ENCODE measurements at regions not wholly inside any gene's neighbourhood (a gene's known extent, or its start where the extent isn't known, plus 50 kb on each side); places are given as distances from the start of the nearest gene placed in this dataset.

DNA sequence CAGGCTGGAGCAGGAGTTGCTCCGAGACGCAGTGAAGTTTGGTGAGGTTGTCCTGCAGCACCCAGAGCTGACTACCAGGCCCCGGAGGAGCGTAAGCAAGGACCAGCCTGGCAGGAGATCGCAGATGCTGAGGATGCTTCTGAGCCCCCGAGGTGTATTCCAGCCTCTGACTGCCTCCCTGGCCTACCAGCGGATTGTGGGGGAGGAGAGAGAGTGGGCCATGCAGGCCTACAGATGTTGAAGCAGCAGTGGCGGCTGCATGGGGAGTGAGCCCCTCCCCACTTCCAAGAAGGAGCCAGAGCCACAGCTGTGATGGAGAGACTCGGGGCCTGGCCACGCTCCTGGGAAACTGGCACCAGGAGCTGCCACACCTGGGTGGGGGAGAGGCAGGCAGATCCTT, 302.5 kb upstream of the PROK2 start:
- H3K4me3 ChIP-seq (replicated peaks in 1 of 3; ENCODE audit: insufficient read depth in 1 of 3, low read depth in 1 of 3, low read length in 3 of 3) = no peak overlapping the region
- no peak overlapping the region for H3K27ac ChIP-seq (ENCODE audit: insufficient read depth, low read depth, low read length)
- no peak overlapping the region for H3K4me2 ChIP-seq (ENCODE audit: insufficient read depth, low read length)
- no peaks in the 10 kb centered on the region for H3K79me2 ChIP-seq (ENCODE audit: control insufficient read depth, insufficient read depth, low read length)
- H3K36me3 ChIP-seq (ENCODE audit: control insufficient read depth in 2 of 2, extremely low read depth in 1 of 2, insufficient read depth in 2 of 2, low read length in 2 of 2) = no peaks in the 10 kb centered on the region
- intact Hi-C loops (cut with micrococcal nuclease) = no loop called here
- dilution Hi-C loops (cut with MboI; ENCODE audit: extremely low pct_ligation_motif_present, low sequenced_read_pairs) = no loop called here
- FAIRE-seq (no peak), DNase-seq (ENCODE audit: low read depth, low spot score) (no peak)
- CTCF ChIA-PET = no interaction called here
- H2AFZ ChIP-seq (ENCODE audit: low read depth, low read length) = no peak overlapping the region
- POLR2A ChIA-PET = no interaction called here
- no TSS peak for BruUV-seq (replicated peaks)
- no peaks in the 10 kb centered on the region for H3K9me1 ChIP-seq (replicated peaks; ENCODE audit: control insufficient read depth, extremely low read depth, insufficient read depth, low read length)
- H3K9me3 ChIP-seq (replicated peaks; ENCODE audit: control insufficient read depth, insufficient read depth, low read length) = no peaks in the 10 kb centered on the region
- H3K27me3 ChIP-seq (ENCODE audit: control insufficient read depth in 2 of 2, insufficient read depth in 2 of 2, low read length in 2 of 2) = no peaks in the 10 kb centered on the region
- H4K20me1 ChIP-seq (replicated peaks; ENCODE audit: control insufficient read depth, extremely low read depth, insufficient read depth, low read length) = no peaks in the 10 kb centered on the region
- no peak overlapping the region for H3K9ac ChIP-seq (replicated peaks; ENCODE audit: extremely low read depth, insufficient read depth, low read length)
- no peaks in the 10 kb centered on the region for H3K4me1 ChIP-seq (ENCODE audit: control insufficient read depth, extremely low read depth, insufficient read depth, low read length)
- TF ChIP-seq JUN (IDR thresholded peaks at IDR 0.05; ENCODE audit: borderline replicate concordance, insufficient read depth, insufficient read length, low read depth) (no peak), POLR2A (IDR thresholded peaks at IDR 0.05; ENCODE audit: low read depth, low read length) (no peak), EZH2 (IDR thresholded peaks at IDR 0.05; ENCODE audit: borderline replicate concordance, low read depth, low read length, severe bottlenecking) (no peak), GATA2 (IDR thresholded peaks at IDR 0.05; ENCODE audit: insufficient read depth, insufficient read length, low read depth, low read length) (no peak), POLR2AphosphoS5 (IDR thresholded peaks at IDR 0.05; ENCODE audit: insufficient read depth, low read depth, low read length) (no peak), MYC (IDR thresholded peaks at IDR 0.05; ENCODE audit: low read depth, low read length) (no peak), FOS (IDR thresholded peaks at IDR 0.05; ENCODE audit: borderline replicate concordance, insufficient read depth, low read length) (no peak)
- TF ChIP-seq, protein P1, sequence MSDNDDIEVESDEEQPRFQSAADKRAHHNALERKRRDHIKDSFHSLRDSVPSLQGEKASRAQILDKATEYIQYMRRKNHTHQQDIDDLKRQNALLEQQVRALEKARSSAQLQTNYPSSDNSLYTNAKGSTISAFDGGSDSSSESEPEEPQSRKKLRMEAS (IDR thresholded peaks at IDR 0.05; ENCODE audit: insufficient read depth, insufficient read length) = no peak
- TF ChIP-seq, protein P2, sequence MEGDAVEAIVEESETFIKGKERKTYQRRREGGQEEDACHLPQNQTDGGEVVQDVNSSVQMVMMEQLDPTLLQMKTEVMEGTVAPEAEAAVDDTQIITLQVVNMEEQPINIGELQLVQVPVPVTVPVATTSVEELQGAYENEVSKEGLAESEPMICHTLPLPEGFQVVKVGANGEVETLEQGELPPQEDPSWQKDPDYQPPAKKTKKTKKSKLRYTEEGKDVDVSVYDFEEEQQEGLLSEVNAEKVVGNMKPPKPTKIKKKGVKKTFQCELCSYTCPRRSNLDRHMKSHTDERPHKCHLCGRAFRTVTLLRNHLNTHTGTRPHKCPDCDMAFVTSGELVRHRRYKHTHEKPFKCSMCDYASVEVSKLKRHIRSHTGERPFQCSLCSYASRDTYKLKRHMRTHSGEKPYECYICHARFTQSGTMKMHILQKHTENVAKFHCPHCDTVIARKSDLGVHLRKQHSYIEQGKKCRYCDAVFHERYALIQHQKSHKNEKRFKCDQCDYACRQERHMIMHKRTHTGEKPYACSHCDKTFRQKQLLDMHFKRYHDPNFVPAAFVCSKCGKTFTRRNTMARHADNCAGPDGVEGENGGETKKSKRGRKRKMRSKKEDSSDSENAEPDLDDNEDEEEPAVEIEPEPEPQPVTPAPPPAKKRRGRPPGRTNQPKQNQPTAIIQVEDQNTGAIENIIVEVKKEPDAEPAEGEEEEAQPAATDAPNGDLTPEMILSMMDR (IDR thresholded peaks at IDR 0.05; ENCODE audit: extremely low read depth in 1 of 2, insufficient read depth in 1 of 2, low read depth in 1 of 2, low read length in 2 of 2) = no peak

Measured in endothelial cell of umbilical vein (primary cell).